NCI-H460 (cell line): ENCODE measurements at regions not wholly inside any gene's neighbourhood (a gene's known extent, or its start where the extent isn't known, plus 50 kb on each side); places are given as distances from the start of the nearest gene placed in this dataset.
"Not testable (repeated sequence)": the region's sequence is repeated elsewhere in the genome, so short reads cannot be mapped to it uniquely, and the experiment has no call there.

Experiments used
- DNase-seq: peaks from one replicate; pipeline ENCODE4 v3.0.0-alpha.2; 2016; ENCODE audit warnings: low read depth; ENCODE audit errors: extremely low read depth

GRCh38 chr9:89949111-89949510 is 344.3 kb downstream of the GADD45G start:
- DNase-seq, result no peak

- no peak for DNase-seq
Measured at GRCh38 chr9:89951675-89952074, 346.9 kb downstream of the GADD45G start.

- DNase-seq, result no peak
Measured at GRCh38 chr9:89952401-89952800, 347.6 kb downstream of the GADD45G start.

- DNase-seq, result not testable (repeated sequence)
Measured at GRCh38 chr9:89953263-89953662, 348.5 kb downstream of the GADD45G start.

- no peak for DNase-seq
Measured at GRCh38 chr9:89953824-89954615, 349.2 kb downstream of the GADD45G start.

GRCh38 chr9:89955144-89955543 is 350.3 kb downstream of the GADD45G start:
- DNase-seq, result no peak

GRCh38 chr9:89955626-89956025 is 350.8 kb downstream of the GADD45G start:
- DNase-seq, result no peak

GRCh38 chr9:89956331-89956730 is 351.5 kb downstream of the GADD45G start:
- no peak for DNase-seq

- DNase-seq, result no peak
Measured at GRCh38 chr9:89956907-89957306, 352.1 kb downstream of the GADD45G start.

- DNase-seq, result no peak
Measured at GRCh38 chr9:89958086-89958485, 353.3 kb downstream of the GADD45G start.

GRCh38 chr9:89961616-89962341 is 357.0 kb downstream of the GADD45G start:
- no peak for DNase-seq

GRCh38 chr9:89963280-89963679 is 358.5 kb downstream of the GADD45G start:
- no peak for DNase-seq

- DNase-seq, result no peak
Measured at GRCh38 chr9:89967527-89967926, 362.7 kb downstream of the GADD45G start.

GRCh38 chr9:89969156-89969675 is 364.4 kb downstream of the GADD45G start:
- no peak for DNase-seq

- no peak for DNase-seq
Measured at GRCh38 chr9:89969881-89970639, 365.2 kb downstream of the GADD45G start.

GRCh38 chr9:89970701-89971100 is 365.9 kb downstream of the GADD45G start:
- no peak for DNase-seq

GRCh38 chr9:89972535-89972934 is 367.7 kb downstream of the GADD45G start:
- no peak for DNase-seq

- no peak for DNase-seq
Measured at GRCh38 chr9:89974582-89974981, 369.8 kb downstream of the GADD45G start.

GRCh38 chr9:89975024-89975423 is 370.2 kb downstream of the GADD45G start:
- no peak for DNase-seq

GRCh38 chr9:89975630-89976029 is 370.8 kb downstream of the GADD45G start:
- DNase-seq, result no peak

- DNase-seq, result peak; percentile 25
Measured at GRCh38 chr9:89978185-89978584, 373.4 kb downstream of the GADD45G start.
